Activated CD8-positive, alpha-beta T cell treated with anti-CD3 and anti-CD28 coated beads for 36 hours (primary cell): ENCODE measurements at regions not wholly inside any gene's neighbourhood (a gene's known extent, or its start where the extent isn't known, plus 50 kb on each side); places are given as distances from the start of the nearest gene placed in this dataset.

Experiments used
- ATAC-seq: fragments of 200-7000 bp; cut with Tn5 transposase; one replicate; pipeline ENCODE4 v1.10.0; 2021; ENCODE audit warnings: mild to moderate bottlenecking, moderate library complexity
- CTCF ChIA-PET: fragments of 350-600 bp; sonication (Branson Sonifier 250); formaldehyde crosslinking; loops from one replicate; lab custom pipeline; 2021; ENCODE audit warnings: antibody characterized with exemption; lab: Charles Lee
- POLR2A ChIA-PET: fragments of 350-600 bp; sonication (Branson Sonifier 250); formaldehyde crosslinking; loops from one replicate; lab custom pipeline; 2021; ENCODE audit warnings: antibody characterized with exemption; lab: Charles Lee
- DNase-seq: peaks from one replicate; pipeline ENCODE4 v3.0.0-alpha.2; 2020
- H3K27ac Mint-ChIP-seq: one replicate; pipeline ENCODE4 v1.8.0; 2021; ENCODE audit warnings: mild to moderate bottlenecking, mixed read lengths
- H3K27me3 Mint-ChIP-seq: one replicate; pipeline ENCODE4 v1.8.0; 2021; ENCODE audit warnings: mixed read lengths
- H3K36me3 Mint-ChIP-seq: one replicate; pipeline ENCODE4 v1.8.0; 2021; ENCODE audit warnings: low read depth, mixed read lengths
- H3K4me1 Mint-ChIP-seq: one replicate; pipeline ENCODE4 v1.8.0; 2021; ENCODE audit warnings: low read depth, mixed read lengths
- H3K4me3 Mint-ChIP-seq: one replicate; pipeline ENCODE4 v1.8.0; 2021; ENCODE audit warnings: mild to moderate bottlenecking, moderate library complexity, mixed read lengths
- H3K9me3 Mint-ChIP-seq: one replicate; pipeline ENCODE4 v1.8.0; 2021; ENCODE audit warnings: mixed read lengths
- CTCF ChIP-seq: fragments of 200-600 bp; IDR thresholded peaks from one replicate; pipeline ENCODE4 v1.8.0; 2022; ENCODE audit warnings: antibody characterized with exemption, mild to moderate bottlenecking
- intact Hi-C: fragments of 100-400 bp; cut with micrococcal nuclease; formaldehyde crosslinking; loops from one replicate; pipeline ENCODE4 v1.10.0; 2022

DNA sequence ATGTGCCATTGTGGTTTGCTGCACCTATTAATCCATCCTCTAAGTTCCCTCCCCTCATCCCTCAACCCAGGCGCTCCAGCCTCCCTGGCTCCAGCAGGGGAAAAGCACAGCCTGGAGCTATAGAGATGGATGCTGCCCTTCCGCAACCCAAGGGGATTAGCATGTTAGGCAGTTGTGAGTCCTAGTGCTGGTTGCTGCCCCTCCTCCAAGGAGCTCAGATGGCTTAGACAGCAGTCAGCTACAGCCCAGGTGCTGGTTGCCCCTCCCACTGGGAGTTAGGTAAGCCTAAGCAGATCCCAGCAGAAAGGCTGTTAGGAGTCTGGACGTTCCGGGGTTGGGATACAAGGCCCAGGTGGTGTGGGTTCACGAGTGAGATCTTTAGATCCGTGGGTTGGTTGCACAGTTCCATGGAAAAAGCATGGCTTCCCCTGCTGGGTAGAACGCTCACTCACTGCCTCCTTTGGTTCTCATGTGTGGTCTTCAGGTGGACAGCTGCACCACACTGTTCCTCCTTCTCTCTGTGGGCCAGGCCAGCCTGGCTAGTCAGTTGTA, 446.1 kb downstream of the ZNF804A start:
- intact Hi-C loops, result no loop called here
- Mint-ChIP-seq H3K9me3 (peaks cover 22% of the 10 kb centered on the region), H3K4me1 (no peaks in the 10 kb centered on the region), H3K4me3 (no peak overlapping the region), H3K36me3 (no peaks in the 10 kb centered on the region), H3K27me3 (no peaks in the 10 kb centered on the region), H3K27ac (no peak overlapping the region)
- ATAC-seq (no peak), DNase-seq (no peak)
- no peak for TF ChIP-seq CTCF
- ChIA-PET POLR2A (no interaction called here), CTCF (no interaction called here)

- Mint-ChIP-seq H3K4me3 (no peak overlapping the region), H3K9me3 (peaks cover 5% of the 10 kb centered on the region), H3K27ac (no peak overlapping the region), H3K27me3 (no peaks in the 10 kb centered on the region), H3K36me3 (no peaks in the 10 kb centered on the region), H3K4me1 (no peaks in the 10 kb centered on the region)
- intact Hi-C loops, result no loop called here
- CTCF ChIA-PET, result no interaction called here
- ATAC-seq, result no peak
- no peak for DNase-seq
- POLR2A ChIA-PET, result no interaction called here
- no peak for TF ChIP-seq CTCF
Observed at GRCh38 chr2:185050804-185051203, 452.5 kb downstream of the ZNF804A start.

GRCh38 chr2:185063761-185064160, 465.4 kb downstream of the ZNF804A start:
- TF ChIP-seq CTCF, result no peak
- H3K4me3 Mint-ChIP-seq, result no peak overlapping the region
- no peaks in the 10 kb centered on the region for H3K27me3 Mint-ChIP-seq
- ChIA-PET CTCF (no interaction called here), POLR2A (no interaction called here)
- ATAC-seq (no peak), DNase-seq (no peak)
- no peaks in the 10 kb centered on the region for H3K36me3 Mint-ChIP-seq
- intact Hi-C loops, result no loop called here
- peaks cover 7% of the 10 kb centered on the region for H3K9me3 Mint-ChIP-seq
- no peaks in the 10 kb centered on the region for H3K4me1 Mint-ChIP-seq
- no peak overlapping the region for H3K27ac Mint-ChIP-seq

- ChIA-PET CTCF (no interaction called here), POLR2A (no interaction called here)
- no peaks in the 10 kb centered on the region for H3K36me3 Mint-ChIP-seq
- H3K9me3 Mint-ChIP-seq, result peaks cover 6% of the 10 kb centered on the region
- no peak overlapping the region for H3K4me3 Mint-ChIP-seq
- no peak overlapping the region for H3K27ac Mint-ChIP-seq
- TF ChIP-seq CTCF, result no peak
- H3K27me3 Mint-ChIP-seq, result no peaks in the 10 kb centered on the region
- no peaks in the 10 kb centered on the region for H3K4me1 Mint-ChIP-seq
- no peak for ATAC-seq
- DNase-seq, result no peak
- intact Hi-C loops, result no loop called here
Observed at GRCh38 chr2:185066128-185066527, 467.8 kb downstream of the ZNF804A start.

DNA sequence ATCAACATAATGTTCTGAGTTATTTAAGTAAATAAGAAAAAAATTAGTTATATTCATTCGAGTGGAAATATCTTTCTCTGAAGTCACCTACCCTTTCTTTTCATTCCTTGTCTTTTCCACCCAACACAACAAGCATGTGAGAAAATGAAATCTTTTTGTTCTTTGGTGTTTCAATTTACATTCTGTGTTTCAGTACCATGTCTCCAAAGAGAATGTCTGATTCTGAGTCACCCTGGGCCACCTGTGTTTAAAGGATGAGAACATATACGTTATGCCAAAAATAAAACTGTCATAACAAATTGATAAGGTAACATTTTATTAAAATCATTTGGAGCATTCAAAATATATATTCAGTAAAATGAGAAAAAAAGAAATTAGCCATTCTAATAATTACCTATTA, 470.8 kb downstream of the ZNF804A start:
- ChIA-PET CTCF (no interaction called here), POLR2A (no interaction called here)
- DNase-seq, result no peak
- H3K36me3 Mint-ChIP-seq, result no peaks in the 10 kb centered on the region
- no peaks in the 10 kb centered on the region for H3K27me3 Mint-ChIP-seq
- intact Hi-C loops, result no loop called here
- no peak overlapping the region for H3K4me3 Mint-ChIP-seq
- ATAC-seq, result no peak
- no peak overlapping the region for H3K27ac Mint-ChIP-seq
- H3K9me3 Mint-ChIP-seq, result peaks cover 6% of the 10 kb centered on the region
- H3K4me1 Mint-ChIP-seq, result no peaks in the 10 kb centered on the region
- no peak for TF ChIP-seq CTCF
